HepG2 (cell line): ENCODE measurements at regions not wholly inside any gene's neighbourhood (a gene's known extent, or its start where the extent isn't known, plus 50 kb on each side); places are given as distances from the start of the nearest gene placed in this dataset.

ENCODE experiments used
- ATAC-seq: fragments of 200-7000 bp; cut with Tn5 transposase; 3 replicates; pipeline ENCODE4 v1.9.1; 2020; ENCODE audit warnings: mild to moderate bottlenecking, moderate library complexity
- BruUV-seq: library from RNA; stranded (reverse); fragments of 400-500 nt; replicated peaks from 2 replicates; lab custom pipeline; 2021; lab: Mats Ljungman, UMichigan
- CTCF ChIA-PET: fragments of 300-600 bp; formaldehyde crosslinking; extraction: SDS; loops from one replicate; lab custom pipeline; 2021; ENCODE audit warnings: low total read pairs, inconsistent platforms, low intra/inter-chr PET ratio; lab: Yijun Ruan, JAX
- POLR2A ChIA-PET: fragments of 350-600 bp; sonication (Branson Sonifier 250); formaldehyde crosslinking; loops from one replicate; lab custom pipeline; 2020; ENCODE audit warnings: antibody characterized with exemption, inconsistent platforms; lab: Yijun Ruan, JAX
- DNase-seq: peaks from one replicate; pipeline ENCODE4 v3.0.0-alpha.2; 2015; ENCODE audit warnings: low spot score
- FAIRE-seq: peaks from 3 replicates; lab custom pipeline; 2011; peaks lifted over from hg19 to GRCh38; lab: Jason Lieb, UNC
- H2AFZ ChIP-seq: one replicate; pipeline ENCODE4 v1.6.1; 2011; ENCODE audit warnings: low read length, inconsistent platforms
- H3K27ac ChIP-seq: fragments of 300-600 bp; 3 replicates; pipeline ENCODE4 v1.8.0; 2011; ENCODE audit warnings: mixed run types, mild to moderate bottlenecking, mixed read lengths, low read length, inconsistent platforms; ENCODE audit not compliant: insufficient read depth; ENCODE audit errors: extremely low read length
- H3K27me3 ChIP-seq, 2 experiments: fragments of 200-600 bp in 1 of 2; 2 replicates in 1 of 2; 3 replicates in 1 of 2; pipeline versions ENCODE4 v1.6.0 to v1.8.0; 2011; ENCODE audit warnings: low read length in 2 of 2, mild to moderate bottlenecking in 2 of 2, moderate library complexity in 2 of 2, inconsistent platforms in 1 of 2; ENCODE audit not compliant: insufficient read depth in 2 of 2, control insufficient read depth in 1 of 2
- H3K36me3 ChIP-seq, 2 experiments: fragments of 200-600 bp in 1 of 2; replicated peaks in 1 of 2; 2 replicates in 1 of 2; 3 replicates in 1 of 2; pipeline versions ENCODE4 v1.5.1 to v1.8.0; 2011; ENCODE audit warnings: low read length in 2 of 2, inconsistent platforms in 1 of 2; ENCODE audit not compliant: insufficient read depth in 2 of 2, control insufficient read depth in 1 of 2
- H3K4me1 ChIP-seq: 2 replicates; pipeline ENCODE4 v1.5.1; 2012; ENCODE audit warnings: low read length, inconsistent platforms; ENCODE audit not compliant: insufficient read depth
- H3K4me2 ChIP-seq: 2 replicates; pipeline ENCODE4 v1.6.0; 2011; ENCODE audit warnings: low read depth, low read length, inconsistent platforms
- H3K4me3 ChIP-seq, 3 experiments: fragments of 200-600 bp in 1 of 3; sonication (generic), shearing (Covaris generic) in 1 of 3; replicated peaks in 1 of 3; 2 replicates each; pipeline ENCODE4 v1.5.1; 2011 to 2016; ENCODE audit warnings: low read length in 3 of 3, inconsistent platforms in 2 of 3, low read depth in 2 of 3, mild to moderate bottlenecking in 2 of 3, control low read depth in 1 of 3, mixed read lengths in 1 of 3; ENCODE audit not compliant: insufficient read depth in 1 of 3
- H3K79me2 ChIP-seq: one replicate; pipeline ENCODE4 v1.6.1; 2011; ENCODE audit warnings: low read length, inconsistent platforms; ENCODE audit not compliant: insufficient read depth
- H3K9ac ChIP-seq: 2 replicates; pipeline ENCODE4 v1.6.0; 2011; ENCODE audit warnings: mild to moderate bottlenecking, low read depth, low read length, inconsistent platforms; ENCODE audit not compliant: insufficient read depth
- H3K9me3 ChIP-seq: 2 replicates; pipeline ENCODE4 v1.5.1; 2012; ENCODE audit warnings: mild to moderate bottlenecking, low read length
- H4K20me1 ChIP-seq: 2 replicates; pipeline ENCODE4 v1.6.0; 2011; ENCODE audit warnings: inconsistent platforms, mild to moderate bottlenecking, low read length, moderate library complexity; ENCODE audit not compliant: insufficient read depth
- EED ChIP-seq: sonication (generic); formaldehyde crosslinking; IDR thresholded peaks from 2 replicates; pipeline ENCODE4 v1.5.0; 2020; ENCODE audit warnings: mild to moderate bottlenecking, missing genetic modification reagents
- SOX13 ChIP-seq, 3 experiments: fragments of 450-650 bp in 1 of 3; sonication (generic) in 1 of 3; formaldehyde crosslinking in 1 of 3; IDR thresholded peaks in 2 of 3; conservative IDR thresholded peaks in 1 of 3; 2 replicates each; pipeline versions ENCODE4 v1.5.0 to v1.6.1; 2016 to 2020; ENCODE audit warnings: antibody characterized with exemption in 1 of 3, mild to moderate bottlenecking in 1 of 3, missing compliant biosample characterization in 1 of 3, missing genetic modification reagents in 1 of 3, moderate library complexity in 1 of 3
- TRIM22 ChIP-seq: fragments of 450-650 bp; IDR thresholded peaks from 2 replicates; pipeline ENCODE4 v1.6.1; 2017
- U2AF1 ChIP-seq: fragments of 200-400 bp; formaldehyde crosslinking; optimal IDR thresholded peaks from 2 replicates; pipeline ENCODE3; 2017; ENCODE audit warnings: mild to moderate bottlenecking, low read depth, low read length
- ZNF460 ChIP-seq: sonication (generic); formaldehyde crosslinking; IDR thresholded peaks from 2 replicates; pipeline ENCODE4 v1.5.1; 2020; ENCODE audit warnings: missing genetic modification reagents, mild to moderate bottlenecking, borderline replicate concordance
- ZNF557 ChIP-seq: sonication (generic); formaldehyde crosslinking; IDR thresholded peaks from 2 replicates; pipeline ENCODE4 v1.4.0; 2020; ENCODE audit warnings: missing genetic modification reagents
- WGBS: methylation state at CpG from one replicate; pipeline ENCODE4 v1.1.6; 2017; ENCODE audit warnings: low lambda C conversion rate; 5-methylcytosine and 5-hydroxymethylcytosine counted together
- in situ Hi-C: cut with HindIII; loops from 2 replicates; pipeline ENCODE4 v1.10.0; 2017; ENCODE audit warnings: low pct_unique_long_range_greater_than_20kb; ENCODE audit not compliant: extremely low pct_ligation_motif_present
- intact Hi-C: fragments of 100-400 bp; cut with micrococcal nuclease; formaldehyde crosslinking; loops from one replicate; pipeline ENCODE4 v1.10.0; 2022; ENCODE audit not compliant: unreplicated experiment
- TF ChIP-seq, protein P1 (sequence below): sonication (generic); formaldehyde crosslinking; IDR thresholded peaks from 2 replicates; pipeline ENCODE4 v1.4.0; 2020; ENCODE audit warnings: missing genetic modification reagents

DNA sequence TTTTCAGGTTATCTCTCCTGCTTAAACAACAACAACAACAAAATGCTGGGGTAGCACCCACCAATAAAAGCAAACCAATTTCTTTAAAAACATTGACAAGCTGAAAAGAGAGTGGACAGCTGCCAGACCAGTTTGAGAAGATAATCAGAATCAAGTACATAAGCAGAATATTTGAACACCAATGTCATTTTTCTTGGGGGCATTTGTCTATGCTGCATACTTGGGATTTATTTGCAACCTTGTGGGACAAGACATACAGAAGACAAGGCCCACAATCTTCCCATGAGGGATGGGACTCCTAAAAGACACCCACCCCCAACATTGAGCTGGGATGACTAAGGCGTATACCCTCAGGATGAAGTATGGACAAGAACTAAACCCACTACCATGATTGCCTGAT is 62.2 kb upstream of the NXPH2 start (continued):
- TF ChIP-seq TRIM22, result no peak
- no peak for TF ChIP-seq U2AF1
- no peak for TF ChIP-seq ZNF557 (CRISPR knock-in tag)
- TF ChIP-seq, protein P1, sequence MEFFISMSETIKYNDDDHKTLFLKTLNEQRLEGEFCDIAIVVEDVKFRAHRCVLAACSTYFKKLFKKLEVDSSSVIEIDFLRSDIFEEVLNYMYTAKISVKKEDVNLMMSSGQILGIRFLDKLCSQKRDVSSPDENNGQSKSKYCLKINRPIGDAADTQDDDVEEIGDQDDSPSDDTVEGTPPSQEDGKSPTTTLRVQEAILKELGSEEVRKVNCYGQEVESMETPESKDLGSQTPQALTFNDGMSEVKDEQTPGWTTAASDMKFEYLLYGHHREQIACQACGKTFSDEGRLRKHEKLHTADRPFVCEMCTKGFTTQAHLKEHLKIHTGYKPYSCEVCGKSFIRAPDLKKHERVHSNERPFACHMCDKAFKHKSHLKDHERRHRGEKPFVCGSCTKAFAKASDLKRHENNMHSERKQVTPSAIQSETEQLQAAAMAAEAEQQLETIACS (CRISPR knock-in tag), result no peak
- TF ChIP-seq ZNF460, result no peak

DNA sequence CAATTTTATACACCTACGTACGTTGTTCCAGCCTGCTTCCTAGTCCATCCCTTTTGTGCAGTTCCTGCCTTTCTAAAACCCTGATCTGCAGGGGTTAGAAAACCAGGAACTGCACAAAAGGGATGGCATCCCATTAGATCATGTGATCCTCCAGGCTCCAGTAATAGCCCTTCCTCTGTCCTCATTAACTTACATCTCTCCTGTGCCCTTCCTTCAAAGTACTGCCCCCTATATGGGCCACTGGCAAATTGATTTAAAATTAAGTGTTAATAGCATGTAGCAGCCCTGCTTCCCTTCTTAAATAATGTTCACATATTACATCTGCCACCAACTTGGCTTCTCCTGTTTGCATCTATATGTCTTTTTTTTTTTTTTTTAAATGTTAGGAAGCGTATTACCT is 61.3 kb upstream of the NXPH2 start:
- H3K4me3 ChIP-seq, result no peak overlapping the region
- H3K9me3 ChIP-seq, result no peaks in the 10 kb centered on the region
- CTCF ChIA-PET, result no interaction called here
- intact Hi-C loops, result no loop called here
- no peaks in the 10 kb centered on the region for H3K27me3 ChIP-seq
- H3K4me1 ChIP-seq, result no peaks in the 10 kb centered on the region
- no peak for FAIRE-seq
- POLR2A ChIA-PET, result no interaction called here
- no peak overlapping the region for H3K27ac ChIP-seq
- no peaks in the 10 kb centered on the region for H4K20me1 ChIP-seq
- no peak for TF ChIP-seq SOX13 (IDR thresholded peaks at IDR 0.05)
- TF ChIP-seq SOX13 (CRISPR knock-in tag; conservative IDR thresholded peaks at IDR 0.05 in 1 of 2, IDR thresholded peaks at IDR 0.05 in 1 of 2), result no peak
- no peak for TF ChIP-seq EED (CRISPR knock-in tag)
- H3K79me2 ChIP-seq, result no peaks in the 10 kb centered on the region
- DNase-seq, result no peak
- ATAC-seq, result no peak
- in situ Hi-C loops, result no loop called here
- no TSS peak for BruUV-seq
- H2AFZ ChIP-seq, result no peak overlapping the region
- no peak overlapping the region for H3K9ac ChIP-seq
- H3K4me2 ChIP-seq, result no peak overlapping the region
- WGBS, result 22% methylated on average over 3 of the region's 3 CpGs
- no peaks in the 10 kb centered on the region for H3K36me3 ChIP-seq
